GM12864 (cell line): ENCODE measurements at regions not wholly inside any gene's neighbourhood (a gene's known extent, or its start where the extent isn't known, plus 50 kb on each side); places are given as distances from the start of the nearest gene placed in this dataset.

Experiments
- DNase-seq: peaks from one replicate; pipeline ENCODE4 v3.0.0-alpha.2; 2011; ENCODE audit warnings: low read depth
- H3K4me3 ChIP-seq: 2 replicates; pipeline ENCODE4 v1.5.1; 2011; ENCODE audit warnings: mild to moderate bottlenecking, low read depth, low read length, control low read depth
- CTCF ChIP-seq: IDR thresholded peaks from 2 replicates; pipeline ENCODE4 v1.5.1; 2011; ENCODE audit warnings: low read depth, mild to moderate bottlenecking, moderate library complexity, low read length, control low read depth, inconsistent platforms; ENCODE audit errors: missing control alignments

- no peak overlapping the region for H3K4me3 ChIP-seq
- DNase-seq: peak; percentile 19
- TF ChIP-seq CTCF: peak; percentile 76
Measured at GRCh38 chr2:104733226-104733943, 120.5 kb upstream of the POU3F3 start.

- no peak overlapping the region for H3K4me3 ChIP-seq
- no peak for DNase-seq
Measured at GRCh38 chr2:104734937-104735586, 118.9 kb upstream of the POU3F3 start.

GRCh38 chr2:104736026-104736425 lies 117.9 kb upstream of the POU3F3 start:
- TF ChIP-seq CTCF: no peak
- H3K4me3 ChIP-seq: no peak overlapping the region
- DNase-seq: no peak

More at GRCh38 chr2:104734937-104735586, 118.9 kb upstream of the POU3F3 start:
- TF ChIP-seq CTCF: no peak

GRCh38 chr2:104741860-104742259 lies 112.1 kb upstream of the POU3F3 start:
- H3K4me3 ChIP-seq: no peak overlapping the region
- no peak for DNase-seq
- no peak for TF ChIP-seq CTCF

GRCh38 chr2:104744537-104744936 lies 109.4 kb upstream of the POU3F3 start:
- DNase-seq: no peak
- TF ChIP-seq CTCF: no peak
- no peak overlapping the region for H3K4me3 ChIP-seq

- TF ChIP-seq CTCF: no peak
- DNase-seq: no peak
- no peak overlapping the region for H3K4me3 ChIP-seq
Measured at GRCh38 chr2:104745846-104746245, 108.1 kb upstream of the POU3F3 start.

GRCh38 chr2:104746299-104746698 lies 107.6 kb upstream of the POU3F3 start:
- DNase-seq: no peak
- no peak for TF ChIP-seq CTCF
- H3K4me3 ChIP-seq: no peak overlapping the region
